Gastrocnemius medialis (tissue), 4 donors: ENCODE measurements at regions not wholly inside any gene's neighbourhood (a gene's known extent, or its start where the extent isn't known, plus 50 kb on each side); places are given as distances from the start of the nearest gene placed in this dataset.

Experiments used
- POLR2A ChIP-seq, 2 donors: fragments of 450-650 bp; IDR thresholded peaks; one replicate each; pipeline ENCODE4 v1.6.1; 2017; ENCODE audit warnings: antibody characterized with exemption in 2 of 2, mild to moderate bottlenecking in 2 of 2, moderate library complexity in 2 of 2
- TF ChIP-seq, protein P1 (sequence below), 5 experiments: fragments of 450-650 bp in 3 of 5; fragments of 200-600 bp in 2 of 5; sonication (generic) in 2 of 5; IDR thresholded peaks in 4 of 5; conservative IDR thresholded peaks in 1 of 5; 1 replicate in 4 of 5; 2 replicates in 1 of 5; pipeline ENCODE4 v1.5.1; 2016 to 2019; ENCODE audit warnings: antibody characterized with exemption in 5 of 5, mild to moderate bottlenecking in 3 of 5, moderate library complexity in 3 of 5

DNA sequence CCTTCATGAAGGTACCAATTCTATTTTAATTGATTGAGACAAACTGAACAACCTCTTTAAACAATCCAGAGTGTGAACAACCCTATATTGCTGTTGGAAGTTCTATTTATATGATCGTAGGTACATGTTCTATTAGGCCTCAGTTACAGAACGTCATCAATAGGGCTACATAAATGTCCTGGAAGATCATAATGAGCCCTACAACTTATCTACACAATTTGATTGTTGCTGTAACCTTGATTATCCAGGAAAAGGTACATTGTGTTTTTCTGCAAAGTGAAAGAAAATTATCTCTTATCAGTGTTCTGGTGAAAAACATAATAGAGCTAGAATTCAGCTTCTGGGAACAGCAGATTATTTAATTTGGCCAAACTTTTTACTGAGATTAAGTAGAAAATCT lies 612.9 kb downstream of the GALC start:
- TF ChIP-seq POLR2A (IDR thresholded peaks at IDR 0.05), result no peak
- TF ChIP-seq, protein P1, sequence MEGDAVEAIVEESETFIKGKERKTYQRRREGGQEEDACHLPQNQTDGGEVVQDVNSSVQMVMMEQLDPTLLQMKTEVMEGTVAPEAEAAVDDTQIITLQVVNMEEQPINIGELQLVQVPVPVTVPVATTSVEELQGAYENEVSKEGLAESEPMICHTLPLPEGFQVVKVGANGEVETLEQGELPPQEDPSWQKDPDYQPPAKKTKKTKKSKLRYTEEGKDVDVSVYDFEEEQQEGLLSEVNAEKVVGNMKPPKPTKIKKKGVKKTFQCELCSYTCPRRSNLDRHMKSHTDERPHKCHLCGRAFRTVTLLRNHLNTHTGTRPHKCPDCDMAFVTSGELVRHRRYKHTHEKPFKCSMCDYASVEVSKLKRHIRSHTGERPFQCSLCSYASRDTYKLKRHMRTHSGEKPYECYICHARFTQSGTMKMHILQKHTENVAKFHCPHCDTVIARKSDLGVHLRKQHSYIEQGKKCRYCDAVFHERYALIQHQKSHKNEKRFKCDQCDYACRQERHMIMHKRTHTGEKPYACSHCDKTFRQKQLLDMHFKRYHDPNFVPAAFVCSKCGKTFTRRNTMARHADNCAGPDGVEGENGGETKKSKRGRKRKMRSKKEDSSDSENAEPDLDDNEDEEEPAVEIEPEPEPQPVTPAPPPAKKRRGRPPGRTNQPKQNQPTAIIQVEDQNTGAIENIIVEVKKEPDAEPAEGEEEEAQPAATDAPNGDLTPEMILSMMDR (IDR thresholded peaks at IDR 0.05 in 4 of 5, conservative IDR thresholded peaks at IDR 0.05 in 1 of 5), result no peak
